ENCODE measurements at regions not wholly inside any gene's neighbourhood (a gene's known extent, or its start where the extent isn't known, plus 50 kb on each side); places are given as distances from the start of the nearest gene placed in this dataset.

GRCh38 chr1:209063767-209064659 is 519.5 kb upstream of the CAMK1G start:
- Histone ChIP-seq H3K36me3 (ENCODE audit: control insufficient read depth in 2 of 2, insufficient read depth in 1 of 2, low read length in 2 of 2) (no peaks in the 10 kb centered on the region), H3K4me3 (ENCODE audit: low read depth, low read length) (no peak overlapping the region), H3K9me3 (ENCODE audit: control insufficient read depth, insufficient read depth, low read depth, low read length) (no peaks in the 10 kb centered on the region), H3K27ac (ENCODE audit: extremely low read depth, low read depth, low read length) (no peak overlapping the region), H3K4me1 (ENCODE audit: control insufficient read depth, insufficient read depth, low read length) (no peaks in the 10 kb centered on the region)
- ChIA-PET POLR2A (no interaction called here), CTCF (no interaction called here)
- TF ChIP-seq ZNF19 (tag by site-specific recombination; IDR thresholded peaks at IDR 0.05; ENCODE audit: low read depth), result no peak
- TF ChIP-seq EGR2 (tag by site-specific recombination; IDR thresholded peaks at IDR 0.05; ENCODE audit: low read depth), result peak; percentile 59

GRCh38 chr1:209064850-209065706 is 518.4 kb upstream of the CAMK1G start:
- no peaks in the 10 kb centered on the region for H3K36me3 ChIP-seq (ENCODE audit: control insufficient read depth in 2 of 2, insufficient read depth in 1 of 2, low read length in 2 of 2)
- POLR2A ChIA-PET, result no interaction called here
- no peaks in the 10 kb centered on the region for H3K4me1 ChIP-seq (ENCODE audit: control insufficient read depth, insufficient read depth, low read length)
- no peaks in the 10 kb centered on the region for H3K9me3 ChIP-seq (ENCODE audit: control insufficient read depth, insufficient read depth, low read depth, low read length)
- no peak overlapping the region for H3K27ac ChIP-seq (ENCODE audit: extremely low read depth, low read depth, low read length)
- TF ChIP-seq ZNF133 (tag by site-specific recombination; IDR thresholded peaks at IDR 0.05), result no peak
- TF ChIP-seq ZIC2 (tag by site-specific recombination; IDR thresholded peaks at IDR 0.05), result peak; percentile 92
- TF ChIP-seq KLF16 (tag by site-specific recombination; IDR thresholded peaks at IDR 0.05), result no peak
- no peak for TF ChIP-seq ZNF670 (tag by site-specific recombination; IDR thresholded peaks at IDR 0.05; ENCODE audit: low read depth)
- TF ChIP-seq GLIS1 (tag by site-specific recombination; IDR thresholded peaks at IDR 0.05), result peak; percentile 94
- no peak for TF ChIP-seq HOXC10 (CRISPR knock-in tag; IDR thresholded peaks at IDR 0.05)
- TF ChIP-seq ZNF677 (tag by site-specific recombination; IDR thresholded peaks at IDR 0.05), result no peak
- no peak for TF ChIP-seq ZNF585B (tag by site-specific recombination; IDR thresholded peaks at IDR 0.05)
- TF ChIP-seq ZNF341 (tag by site-specific recombination; IDR thresholded peaks at IDR 0.05; ENCODE audit: low read depth), result 0 out of 2 replicates have a peak, but pooled peaks have one; percentile 28
- no peak for TF ChIP-seq ZNF561 (tag by site-specific recombination; IDR thresholded peaks at IDR 0.05; ENCODE audit: borderline replicate concordance)
- 0 out of 2 replicates have a peak, but pooled peaks have one; percentile 13 for TF ChIP-seq SCRT2 (tag by site-specific recombination; IDR thresholded peaks at IDR 0.05)
- no peak for TF ChIP-seq BCL6B (tag by site-specific recombination; IDR thresholded peaks at IDR 0.05)
- TF ChIP-seq ZSCAN18 (tag by site-specific recombination; IDR thresholded peaks at IDR 0.05), result no peak
- TF ChIP-seq ZNF423 (tag by site-specific recombination; IDR thresholded peaks at IDR 0.05), result peak; percentile 90
- no peak overlapping the region for H3K4me3 ChIP-seq (ENCODE audit: low read depth, low read length)
- CTCF ChIA-PET, result no interaction called here

- no peak overlapping the region for H3K27ac ChIP-seq (ENCODE audit: extremely low read depth, low read depth, low read length)
- no peaks in the 10 kb centered on the region for H3K36me3 ChIP-seq (ENCODE audit: control insufficient read depth in 2 of 2, insufficient read depth in 1 of 2, low read length in 2 of 2)
- H3K4me1 ChIP-seq (ENCODE audit: control insufficient read depth, insufficient read depth, low read length), result no peaks in the 10 kb centered on the region
- H3K4me3 ChIP-seq (ENCODE audit: low read depth, low read length), result no peak overlapping the region
- no peak for TF ChIP-seq KLF1 (tag by site-specific recombination; IDR thresholded peaks at IDR 0.05)
- no peak for TF ChIP-seq ZXDB (tag by site-specific recombination; IDR thresholded peaks at IDR 0.05)
- TF ChIP-seq GLI4 (tag by site-specific recombination; IDR thresholded peaks at IDR 0.05), result no peak
- no peak for TF ChIP-seq ZEB2 (tag by site-specific recombination; IDR thresholded peaks at IDR 0.05)
- no peak for TF ChIP-seq ZNF600 (tag by site-specific recombination; IDR thresholded peaks at IDR 0.05)
- no peak for TF ChIP-seq ZNF610 (tag by site-specific recombination; IDR thresholded peaks at IDR 0.05; ENCODE audit: borderline replicate concordance)
- no peaks in the 10 kb centered on the region for H3K9me3 ChIP-seq (ENCODE audit: control insufficient read depth, insufficient read depth, low read depth, low read length)
- ChIA-PET CTCF (no interaction called here), POLR2A (no interaction called here)
Measured at GRCh38 chr1:209072481-209072880, 511.0 kb upstream of the CAMK1G start.
